ENCODE measurements at regions not wholly inside any gene's neighbourhood (a gene's known extent, or its start where the extent isn't known, plus 50 kb on each side); places are given as distances from the start of the nearest gene placed in this dataset.

DNA sequence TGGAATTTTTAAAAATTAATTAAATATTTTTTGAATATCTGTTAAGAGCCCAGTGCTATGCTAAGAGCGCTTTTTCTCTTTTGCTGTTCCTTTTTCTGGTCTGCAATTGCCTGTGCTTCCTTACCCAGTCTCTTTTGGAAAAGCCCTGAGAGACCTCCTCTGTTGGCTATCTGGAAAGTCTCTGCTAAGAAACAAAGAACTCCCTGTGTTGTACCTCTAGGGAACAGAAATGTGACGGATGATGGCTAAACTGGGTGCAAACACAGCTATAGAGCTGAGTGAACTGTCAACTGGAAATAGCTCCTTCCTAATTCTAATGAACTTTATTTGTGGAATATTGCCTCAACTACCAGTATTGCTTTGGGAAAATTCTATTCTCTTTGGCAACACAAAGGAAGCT lies 261.6 kb upstream of the NOVA1 start:
- no peak for DNase-seq

DNA sequence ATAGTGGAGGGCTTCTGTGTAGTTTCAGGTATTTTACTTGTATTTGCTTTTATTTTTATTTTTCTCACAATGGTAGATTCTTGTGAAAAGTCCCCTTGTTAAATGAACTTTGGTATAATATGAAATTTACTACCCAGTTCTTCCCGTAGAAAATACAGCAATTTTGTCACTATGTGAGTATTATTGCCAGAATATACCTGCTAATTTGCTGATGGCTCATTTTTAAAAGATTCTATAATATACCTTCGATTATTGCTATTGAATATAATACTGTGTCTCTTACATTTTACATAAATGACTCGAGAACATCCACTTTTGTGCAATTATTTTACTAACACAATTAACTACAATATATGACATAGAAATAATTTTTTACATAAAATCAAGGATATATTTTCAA lies 262.3 kb upstream of the NOVA1 start:
- no peak for DNase-seq

GRCh38 chr14:26863736-26864135 lies 265.9 kb upstream of the NOVA1 start:
- no peak for DNase-seq

GRCh38 chr14:26866721-26867120 lies 268.9 kb upstream of the NOVA1 start:
- no peak for DNase-seq

DNA sequence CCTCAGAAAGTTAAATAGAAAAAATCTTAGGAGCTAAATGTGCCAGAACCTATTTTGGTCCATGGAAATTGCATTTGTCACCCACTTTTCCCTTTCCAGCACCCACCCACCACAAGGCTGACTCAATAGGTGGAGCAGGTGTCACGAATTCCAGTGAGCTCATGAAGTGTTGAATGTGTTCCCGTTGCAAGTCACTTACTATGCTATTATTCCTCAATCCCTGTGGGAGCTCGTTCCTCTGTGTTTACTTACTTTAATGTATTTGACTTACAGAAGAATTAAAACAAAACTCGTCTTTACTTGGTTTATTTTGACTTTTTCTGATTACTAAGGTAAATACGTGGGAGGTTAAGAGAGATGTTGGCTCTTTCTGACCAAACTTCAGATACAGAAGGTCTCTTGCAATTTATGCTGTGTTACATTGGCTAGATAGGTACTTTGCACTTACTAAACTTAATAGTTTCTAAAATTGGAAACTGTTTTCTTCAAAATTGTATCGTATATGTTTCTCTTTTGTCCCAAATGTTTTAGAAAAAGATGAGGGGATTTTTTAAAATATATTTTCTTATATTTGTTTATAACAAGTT lies 269.4 kb upstream of the NOVA1 start:
- DNase-seq = no peak

GRCh38 chr14:26870096-26870495 lies 272.3 kb upstream of the NOVA1 start:
- no peak for DNase-seq

DNA sequence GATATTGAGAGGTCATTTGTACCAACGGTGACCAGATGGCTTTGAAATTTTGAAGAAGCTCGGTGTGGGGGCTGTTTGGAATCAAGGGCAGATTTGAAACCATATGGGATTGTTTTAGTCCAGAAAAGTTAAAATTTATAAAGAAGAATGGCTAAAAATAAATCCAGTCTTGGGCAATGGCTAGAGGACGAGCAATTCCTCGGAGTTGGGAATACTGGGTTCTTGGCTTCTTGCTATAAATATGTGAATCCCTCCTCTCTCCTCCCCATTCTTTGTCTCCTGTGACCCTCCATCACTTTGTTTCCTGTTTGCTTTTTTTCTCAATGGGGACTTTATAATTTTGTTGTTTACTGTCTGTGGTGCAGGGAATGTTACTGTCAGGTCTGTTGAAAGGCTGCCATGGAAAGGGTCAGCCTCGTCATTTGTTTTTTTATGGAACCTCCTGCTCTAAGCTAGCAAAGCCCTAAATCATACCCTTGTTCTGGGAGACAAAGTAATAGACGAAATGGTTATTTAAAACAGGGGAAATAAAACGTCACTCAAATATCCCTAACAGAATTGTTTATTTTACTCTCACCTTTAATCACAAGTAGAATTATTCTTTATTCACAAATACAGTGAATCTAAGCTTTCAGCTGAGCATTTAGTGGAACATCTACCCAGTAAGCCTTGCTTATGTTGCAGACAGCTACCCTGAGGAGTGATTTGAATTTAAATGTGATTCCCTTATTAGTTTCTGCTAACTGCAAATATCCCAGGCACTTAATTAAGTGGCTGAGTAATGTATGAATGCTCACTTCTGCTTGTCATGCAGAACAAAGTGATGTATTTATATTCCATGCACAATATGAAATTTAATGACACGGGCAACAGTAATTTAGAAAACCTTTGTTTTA lies 273.1 kb upstream of the NOVA1 start:
- no peak for DNase-seq

- no peak for DNase-seq
Measured at GRCh38 chr14:26872515-26873361, 274.9 kb upstream of the NOVA1 start.

DNA sequence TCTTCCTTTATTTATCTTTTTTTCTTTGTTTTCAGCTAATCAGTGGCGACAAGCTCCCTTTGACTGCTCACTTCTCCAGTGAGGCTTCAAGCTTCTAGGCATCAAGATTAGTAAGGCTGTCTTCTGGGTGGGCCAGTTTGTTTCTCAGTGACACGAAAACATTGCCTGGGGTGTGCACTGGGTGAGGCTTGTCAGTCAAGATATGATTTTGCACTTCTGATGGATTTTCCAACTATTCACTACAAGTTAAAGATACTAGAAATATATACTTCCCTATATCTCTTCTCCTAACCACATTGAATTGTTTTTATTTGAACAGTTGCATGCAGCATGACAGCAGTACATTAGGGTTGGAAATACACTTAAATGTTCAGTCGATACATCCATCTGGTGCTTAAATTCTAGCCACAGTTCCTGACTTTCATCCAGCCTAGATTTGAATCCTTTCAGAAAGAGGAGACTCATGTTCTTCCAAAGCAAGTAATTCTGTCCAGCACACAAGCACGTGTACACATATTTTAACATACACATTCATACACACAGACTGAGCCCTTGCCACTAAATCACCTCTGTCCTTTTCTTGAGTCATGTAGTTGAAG lies 275.6 kb upstream of the NOVA1 start:
- DNase-seq = no peak

GRCh38 chr14:26887847-26888246 lies 290.0 kb upstream of the NOVA1 start:
- DNase-seq = no peak

DNA sequence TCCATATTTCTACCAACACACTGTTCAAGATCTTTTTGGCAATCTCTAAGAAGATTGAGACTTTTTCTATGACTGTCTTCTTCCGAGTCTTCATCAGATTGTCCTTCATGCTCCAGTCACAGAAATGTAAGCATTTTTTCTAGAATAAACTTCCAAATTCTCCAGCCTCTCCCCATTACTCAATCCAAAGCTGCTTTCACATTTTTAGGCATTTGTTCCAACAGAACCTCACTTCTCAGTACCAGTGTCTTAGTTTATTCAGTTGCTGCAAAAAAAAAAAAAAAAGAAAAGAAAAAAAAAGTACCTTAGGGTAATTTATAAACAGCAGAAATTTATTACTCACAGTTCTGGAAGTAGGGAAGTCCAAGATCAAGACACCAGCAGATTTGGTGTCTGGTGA lies 290.8 kb upstream of the NOVA1 start:
- DNase-seq = no peak

DNA sequence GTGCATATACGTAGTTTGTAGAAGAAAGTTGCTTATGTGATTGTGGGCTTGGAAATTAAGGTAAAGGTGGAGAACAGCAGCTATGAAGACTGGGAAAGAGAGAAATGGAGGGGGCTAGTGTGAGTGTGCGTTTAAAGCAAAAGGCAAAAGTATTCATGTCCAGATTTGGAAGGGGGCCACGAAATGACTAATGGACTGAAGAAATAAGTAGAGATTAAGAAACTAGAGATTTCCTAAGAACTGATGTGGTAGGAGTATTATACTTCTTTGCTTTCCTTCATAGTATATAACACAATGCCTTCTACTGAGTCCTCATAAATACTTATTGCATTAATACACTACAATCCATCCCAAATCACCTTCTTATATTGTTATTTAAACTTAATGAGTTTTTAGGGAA lies 298.6 kb upstream of the NOVA1 start:
- no peak for DNase-seq

GRCh38 chr14:26897196-26897595 lies 299.4 kb upstream of the NOVA1 start:
- no peak for DNase-seq

GRCh38 chr14:26905229-26905628 lies 307.4 kb upstream of the NOVA1 start:
- no peak for DNase-seq

GRCh38 chr14:26913786-26914185 lies 316.0 kb upstream of the NOVA1 start:
- DNase-seq = no peak

DNA sequence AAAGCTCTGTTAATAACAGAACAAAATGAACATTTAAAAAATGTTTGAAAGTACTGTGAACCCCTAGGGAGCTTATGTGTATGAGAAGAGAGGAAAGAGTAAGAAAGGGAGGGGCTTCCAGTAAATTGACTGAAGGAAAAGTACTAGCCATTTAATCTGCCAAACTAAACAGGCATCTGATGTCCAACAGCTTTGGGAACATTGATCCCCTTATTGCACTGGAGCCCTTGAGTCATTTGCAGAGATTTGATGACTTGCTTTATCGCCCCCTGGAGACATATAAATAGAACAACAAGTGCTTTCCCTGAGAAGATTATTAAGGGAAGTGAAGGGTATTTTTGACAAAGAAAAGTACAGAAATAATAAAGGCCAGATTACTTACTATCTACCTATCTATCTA lies 319.3 kb upstream of the NOVA1 start:
- no peak for DNase-seq

GRCh38 chr14:26925876-26926584 lies 328.2 kb upstream of the NOVA1 start:
- no peak for DNase-seq

DNA sequence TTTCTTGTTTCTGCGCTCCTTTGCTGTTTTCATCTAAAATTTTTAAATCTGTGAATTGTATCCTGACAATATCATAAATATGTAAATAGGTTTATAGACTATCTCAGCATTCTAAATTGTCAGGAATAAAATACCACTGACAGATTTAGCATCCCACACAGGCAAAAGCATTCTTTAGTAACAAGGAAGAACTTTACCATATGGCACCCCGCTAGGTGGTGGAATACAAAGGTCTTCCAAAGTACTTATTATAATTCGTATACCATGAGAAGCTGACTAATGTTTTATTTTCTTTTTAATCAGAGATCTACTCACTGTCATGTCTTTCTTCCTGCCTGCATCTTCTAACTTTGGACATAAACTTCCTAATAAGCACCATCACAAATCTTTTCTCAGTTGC lies 328.8 kb upstream of the NOVA1 start:
- DNase-seq = no peak

- no peak for DNase-seq
Measured at GRCh38 chr14:26928019-26928418, 330.2 kb upstream of the NOVA1 start.

GRCh38 chr14:26929361-26929760 lies 331.5 kb upstream of the NOVA1 start:
- DNase-seq = no peak

DNA sequence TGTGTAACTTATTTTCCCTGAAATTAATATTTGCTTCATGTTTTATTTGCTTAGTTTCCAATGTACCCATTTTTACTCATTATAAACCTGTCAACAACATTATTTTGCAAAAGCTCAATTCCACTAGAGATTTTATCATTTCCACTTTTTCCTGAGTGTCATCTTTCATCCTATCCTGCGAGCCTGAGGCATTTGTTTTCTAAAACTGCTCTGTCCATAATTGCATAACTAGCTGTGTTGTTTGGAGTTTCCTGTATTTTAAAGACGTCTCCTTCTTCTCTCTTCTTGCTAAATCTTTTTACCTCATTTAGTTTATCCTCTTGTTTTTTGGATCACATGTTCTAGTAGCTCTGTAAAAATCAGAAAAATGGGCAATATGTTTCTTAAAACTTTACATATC lies 332.7 kb upstream of the NOVA1 start:
- no peak for DNase-seq

GRCh38 chr14:26932606-26933005 lies 334.8 kb upstream of the NOVA1 start:
- DNase-seq = no peak

DNA sequence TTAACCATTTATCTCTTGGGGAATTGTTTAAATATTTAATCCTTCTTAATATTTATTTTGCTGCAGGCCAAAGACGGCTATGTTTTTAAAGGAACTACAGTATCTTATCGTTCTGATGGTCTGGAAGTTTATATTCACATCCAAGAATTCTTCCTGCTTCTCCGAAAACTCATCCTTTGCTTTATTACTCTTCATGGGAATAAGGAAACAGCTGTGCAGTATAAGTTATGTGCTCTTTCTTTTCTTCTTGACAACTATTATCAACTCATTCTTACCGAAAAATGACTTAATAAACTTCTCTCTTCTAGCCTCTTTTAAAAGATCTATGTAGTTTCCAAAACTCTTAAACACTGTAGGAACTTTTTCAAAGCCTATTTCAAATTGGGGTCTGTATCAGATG lies 335.6 kb upstream of the NOVA1 start:
- DNase-seq = no peak
